ENCODE measurements at regions not wholly inside any gene's neighbourhood (a gene's known extent, or its start where the extent isn't known, plus 50 kb on each side); places are given as distances from the start of the nearest gene placed in this dataset.

DNA sequence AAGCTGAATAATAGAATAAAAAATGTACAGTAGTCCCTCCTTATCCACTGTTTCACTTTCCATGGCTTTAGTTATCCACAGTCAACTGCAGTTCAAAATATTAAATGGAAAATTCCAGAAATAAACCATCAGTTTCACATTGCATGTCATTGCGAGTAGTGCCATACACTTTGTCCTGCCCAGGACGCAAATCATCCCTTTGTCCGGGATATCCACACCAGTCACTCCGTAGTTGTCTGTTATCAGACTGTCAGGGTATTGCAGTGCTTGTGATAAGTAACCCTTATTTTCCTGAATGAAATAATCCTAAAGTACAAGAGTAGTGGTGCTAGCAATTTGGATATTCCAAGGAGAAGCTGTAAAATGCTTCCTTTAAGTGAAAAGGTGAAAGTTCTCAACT lies 271.3 kb downstream of the DKK2 start:
- DNase-seq: no peak

DNA sequence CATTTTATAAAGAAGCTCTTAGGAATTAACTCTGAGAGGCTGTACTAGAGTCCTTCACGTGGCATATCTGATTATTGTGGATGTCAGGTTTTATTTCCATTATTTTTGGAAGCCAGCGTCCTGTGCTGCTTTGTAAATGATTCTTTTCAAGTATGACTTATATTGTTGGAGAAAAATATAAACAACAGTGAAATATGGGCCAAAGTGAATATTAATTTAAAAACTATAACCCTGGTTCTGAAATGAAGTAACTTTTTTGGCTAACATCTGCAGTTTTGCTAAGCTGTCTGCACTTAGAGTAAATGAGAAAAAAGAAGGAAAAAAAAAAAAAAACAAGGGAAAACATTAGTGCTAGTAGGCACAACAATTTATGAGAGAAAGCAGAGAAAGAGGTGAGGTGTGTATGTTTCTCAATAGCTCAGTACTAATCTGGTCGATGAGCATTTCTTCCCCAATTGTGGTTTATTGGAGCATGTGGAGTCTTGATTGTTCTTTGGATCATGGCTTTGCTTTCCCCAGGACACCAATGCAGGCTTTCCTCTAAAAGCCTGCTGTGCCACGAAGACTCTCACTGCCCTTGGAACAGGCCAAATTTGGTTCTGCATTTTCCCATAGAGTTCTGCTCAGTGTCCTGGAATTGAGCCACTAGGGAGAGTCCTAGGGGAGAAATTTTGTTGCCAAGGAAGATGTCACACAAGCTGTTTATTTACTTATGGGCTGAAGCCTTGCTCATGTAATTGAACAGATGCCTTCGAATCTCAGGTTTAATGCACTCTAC lies 273.3 kb downstream of the DKK2 start:
- peak; percentile 55 to 78 for DNase-seq

DNA sequence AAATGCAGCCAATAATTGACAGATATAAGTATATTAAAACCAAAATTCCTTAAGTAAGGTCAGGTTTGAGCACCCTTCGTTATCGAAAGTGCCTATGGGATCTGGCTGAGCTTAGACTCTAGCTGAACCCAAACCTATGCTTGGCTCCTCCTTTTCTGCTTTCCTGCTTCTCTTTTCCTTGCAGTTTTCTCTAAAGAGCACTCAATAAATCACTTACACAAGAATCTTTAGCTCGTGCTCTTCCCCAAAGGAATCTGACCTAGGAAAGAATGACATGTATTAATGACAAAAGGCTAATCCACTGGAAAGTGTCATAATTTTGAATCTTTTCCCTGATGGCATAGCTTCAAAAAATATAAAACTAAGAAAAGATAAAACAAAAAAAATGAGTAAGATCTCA lies 282.7 kb downstream of the DKK2 start:
- DNase-seq: no peak

DNA sequence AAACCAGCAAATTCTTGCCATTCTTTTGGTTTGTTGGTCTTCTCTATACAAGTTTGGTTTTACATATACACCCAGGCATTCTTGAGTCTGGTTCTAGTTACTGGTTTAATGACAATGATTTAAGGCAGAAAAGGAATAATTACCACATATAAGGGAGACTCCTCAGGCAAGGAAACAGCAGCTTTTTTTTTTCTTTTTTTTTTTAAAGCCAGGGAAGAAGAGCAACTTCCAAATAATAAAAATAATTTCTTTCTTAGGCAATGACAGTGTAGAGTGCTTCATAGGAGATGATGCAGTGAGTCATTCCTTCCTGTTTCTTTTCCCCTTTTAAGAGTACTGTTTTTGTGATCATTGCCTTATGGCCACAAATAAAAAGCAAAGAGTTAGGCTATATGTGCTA lies 289.7 kb downstream of the DKK2 start:
- no peak for DNase-seq

DNA sequence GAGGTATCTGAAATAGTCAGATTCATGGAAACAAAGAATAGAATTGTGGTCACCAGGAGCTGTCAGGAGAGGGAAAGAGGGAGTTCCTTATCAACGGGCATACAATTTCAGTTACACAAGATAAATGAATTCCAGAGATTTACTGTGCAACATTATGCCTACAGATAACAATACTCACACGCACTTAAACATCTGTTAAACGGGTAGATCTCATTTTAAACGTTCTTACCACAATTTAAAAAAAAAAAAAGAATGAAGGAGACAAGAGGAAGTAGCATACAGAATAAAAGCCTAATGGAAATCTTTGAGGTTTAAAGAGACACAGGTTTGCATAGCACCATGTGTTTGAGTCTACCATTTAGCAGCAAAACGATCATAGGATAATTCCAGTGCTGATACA lies 298.0 kb downstream of the DKK2 start:
- DNase-seq: no peak

DNA sequence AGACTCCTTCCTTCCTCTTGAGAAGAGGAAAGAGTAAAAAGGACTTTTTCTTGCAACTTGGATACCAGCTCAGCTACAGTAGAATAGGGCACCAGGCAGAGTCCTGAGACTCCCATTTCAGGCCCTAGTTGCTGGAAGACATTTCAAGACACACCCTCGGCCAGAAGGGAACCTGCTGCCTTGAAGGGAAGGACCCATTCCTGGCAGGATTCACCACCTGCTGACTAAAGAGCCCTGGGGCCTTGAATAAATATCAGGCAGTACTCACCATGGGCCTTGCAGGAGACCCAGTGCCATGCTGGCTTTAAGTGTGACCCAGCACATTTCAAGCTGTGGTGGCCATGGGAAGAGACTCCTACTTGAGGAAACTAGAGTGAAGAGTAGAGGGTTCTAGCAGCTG lies 317.6 kb downstream of the DKK2 start:
- DNase-seq: no peak

DNA sequence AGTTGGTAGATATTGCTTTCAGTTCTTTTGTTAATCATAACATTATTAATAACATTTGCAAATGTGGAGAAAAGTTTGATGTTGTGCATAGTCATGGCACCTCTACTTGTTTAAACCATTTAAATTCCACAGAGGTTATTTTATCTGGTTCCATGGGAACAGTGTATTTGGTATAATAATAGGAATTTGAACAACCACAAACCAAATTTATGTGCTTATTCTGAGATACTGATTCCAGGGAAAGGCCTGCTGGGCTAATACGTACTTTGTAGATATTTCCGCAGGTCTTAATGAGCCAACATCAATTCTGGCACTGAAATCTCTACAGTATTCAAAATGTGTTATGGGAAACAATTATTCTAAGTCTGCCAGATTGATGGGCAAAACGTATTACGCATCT lies 319.0 kb downstream of the DKK2 start:
- DNase-seq: no peak

DNA sequence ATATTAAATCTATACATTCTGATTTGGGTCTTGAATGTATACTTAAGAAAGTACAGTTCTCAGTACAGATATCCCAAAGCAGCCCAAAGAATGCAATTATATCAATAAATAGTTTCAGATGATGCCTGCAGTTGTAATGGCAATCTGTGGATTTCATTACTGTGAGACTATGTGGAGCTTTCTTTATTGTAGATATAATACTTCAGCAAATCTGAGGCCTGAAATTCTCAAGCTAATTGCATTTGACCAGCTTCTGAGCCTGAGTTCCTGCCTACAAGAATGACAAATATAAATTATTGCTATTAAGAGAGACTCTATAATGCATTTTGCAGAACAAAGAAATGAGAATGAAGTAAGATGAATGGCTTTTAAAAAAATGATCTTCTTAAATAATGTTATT lies 320.3 kb downstream of the DKK2 start:
- DNase-seq: no peak

DNA sequence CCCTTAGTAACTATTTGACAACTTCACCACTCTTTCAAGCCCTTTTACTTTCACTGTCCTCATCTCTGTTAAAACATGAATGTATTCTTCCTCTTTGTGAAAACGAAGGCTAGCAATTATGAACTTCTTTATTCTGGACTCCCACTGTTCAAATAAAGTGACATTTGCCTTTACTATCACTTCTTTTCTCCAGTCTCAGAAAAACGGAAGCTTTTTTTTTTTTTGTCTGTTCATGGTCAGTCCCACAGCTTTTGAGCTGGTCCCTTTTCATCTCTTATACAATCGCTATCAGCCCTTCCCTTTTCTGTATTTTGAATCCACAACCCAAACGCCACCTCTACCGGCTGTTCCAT lies 327.7 kb downstream of the DKK2 start:
- no peak for DNase-seq

DNA sequence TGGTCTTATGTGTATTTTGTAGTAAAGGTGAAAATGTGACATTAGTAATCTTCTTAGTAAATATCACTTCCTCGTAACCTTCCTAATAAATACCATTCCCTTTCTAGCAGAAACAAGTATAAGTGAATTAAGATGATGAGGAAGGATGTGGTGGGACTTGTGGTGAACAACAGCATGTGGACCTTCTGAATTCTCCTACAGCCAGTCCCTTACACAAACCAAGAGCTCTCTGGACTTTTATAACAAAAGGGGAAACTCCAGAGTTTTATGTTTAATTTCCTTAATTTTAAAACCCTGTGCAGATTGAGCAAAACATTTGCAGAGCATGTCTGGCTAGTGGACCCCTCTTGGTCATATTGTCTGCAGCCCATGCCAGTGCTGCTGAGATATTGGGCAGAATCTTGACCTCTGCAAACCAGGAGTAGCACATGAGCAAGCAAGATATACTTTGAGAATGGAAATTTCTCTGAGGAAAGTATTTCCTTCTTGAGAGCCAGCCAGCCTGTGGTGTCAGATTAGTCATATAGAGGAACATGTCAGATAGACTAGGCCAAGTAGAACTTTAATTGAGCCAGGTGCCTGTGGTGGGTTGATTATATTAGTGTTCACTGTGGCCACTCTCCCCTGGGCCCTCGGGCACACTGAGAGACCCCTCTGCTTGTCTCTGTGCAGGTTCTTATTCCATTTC lies 328.2 kb downstream of the DKK2 start:
- no peak for DNase-seq

DNA sequence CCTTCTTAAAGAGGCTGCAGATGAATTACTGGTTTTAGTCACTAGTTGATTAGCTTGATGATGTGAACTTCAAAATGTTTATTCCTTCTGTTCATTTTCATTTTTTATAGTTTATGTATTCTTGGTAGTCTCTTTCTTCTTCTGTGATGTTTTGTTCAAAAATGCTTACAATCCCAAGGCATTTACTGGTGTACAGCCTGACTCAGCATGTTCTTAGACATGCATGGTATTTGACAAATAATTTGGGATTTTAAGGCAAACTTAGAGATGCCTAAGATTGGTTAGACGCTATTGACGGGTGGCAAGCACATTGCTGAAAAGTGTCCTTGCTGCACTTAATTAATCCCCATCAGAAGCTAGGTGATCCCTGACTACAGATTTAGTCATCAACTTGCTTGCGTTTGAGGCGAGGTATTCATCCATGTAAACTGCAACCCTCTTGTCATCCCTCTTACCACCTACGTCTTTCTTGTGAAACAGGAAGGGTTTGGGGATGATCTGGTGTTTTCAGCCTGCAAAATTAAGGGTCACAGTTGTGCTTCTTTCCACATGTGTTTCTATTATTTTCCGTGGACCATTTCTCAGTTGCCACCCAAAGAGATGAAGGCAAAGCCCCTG lies 331.8 kb downstream of the DKK2 start:
- no peak for DNase-seq

DNA sequence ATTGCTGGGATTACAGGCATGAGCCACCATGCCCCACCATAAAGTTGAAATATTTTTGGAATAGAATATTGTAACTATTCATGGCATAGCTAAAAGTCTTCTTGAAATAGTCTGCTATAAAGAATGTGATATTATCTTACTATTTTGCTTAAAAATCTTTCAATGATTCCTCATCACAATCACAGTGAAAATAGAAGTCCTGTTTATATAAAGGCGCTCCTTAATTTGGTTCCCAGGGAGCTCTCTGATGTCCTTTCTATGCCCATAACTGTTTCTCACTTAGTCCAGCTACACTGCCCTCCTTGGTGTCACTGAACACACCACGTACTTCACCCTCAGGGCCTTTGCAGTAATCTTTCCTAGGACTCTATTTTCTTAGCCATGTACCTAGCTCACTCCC lies 331.7 kb upstream of the GIMD1 start:
- DNase-seq: no peak

DNA sequence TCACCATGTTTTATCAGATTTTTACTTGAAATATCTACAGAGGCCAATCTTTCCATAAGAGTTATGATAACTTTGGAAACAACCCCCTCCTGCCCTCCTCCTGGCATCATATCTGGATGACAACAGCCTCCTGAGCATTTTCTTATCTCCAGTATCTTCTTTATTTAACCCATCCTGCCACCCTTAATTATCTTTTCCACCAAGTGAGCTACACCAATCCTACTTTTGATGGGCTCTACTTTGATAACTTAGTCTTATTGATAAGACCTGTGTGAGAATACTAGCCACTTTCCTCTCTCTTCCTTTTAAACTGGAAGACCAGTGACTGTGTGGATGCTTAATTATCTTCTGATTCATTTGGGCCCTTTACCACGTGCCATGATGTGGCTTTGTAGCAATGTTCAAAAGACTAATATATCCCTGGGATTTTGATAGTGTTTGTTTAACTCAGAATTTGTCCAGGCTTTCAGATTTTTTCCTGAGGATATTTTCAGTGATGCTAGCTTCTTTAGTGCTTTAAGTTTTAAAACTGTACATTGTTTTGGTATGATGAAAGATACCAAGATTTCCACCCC lies 330.1 kb upstream of the GIMD1 start:
- no peak for DNase-seq

DNA sequence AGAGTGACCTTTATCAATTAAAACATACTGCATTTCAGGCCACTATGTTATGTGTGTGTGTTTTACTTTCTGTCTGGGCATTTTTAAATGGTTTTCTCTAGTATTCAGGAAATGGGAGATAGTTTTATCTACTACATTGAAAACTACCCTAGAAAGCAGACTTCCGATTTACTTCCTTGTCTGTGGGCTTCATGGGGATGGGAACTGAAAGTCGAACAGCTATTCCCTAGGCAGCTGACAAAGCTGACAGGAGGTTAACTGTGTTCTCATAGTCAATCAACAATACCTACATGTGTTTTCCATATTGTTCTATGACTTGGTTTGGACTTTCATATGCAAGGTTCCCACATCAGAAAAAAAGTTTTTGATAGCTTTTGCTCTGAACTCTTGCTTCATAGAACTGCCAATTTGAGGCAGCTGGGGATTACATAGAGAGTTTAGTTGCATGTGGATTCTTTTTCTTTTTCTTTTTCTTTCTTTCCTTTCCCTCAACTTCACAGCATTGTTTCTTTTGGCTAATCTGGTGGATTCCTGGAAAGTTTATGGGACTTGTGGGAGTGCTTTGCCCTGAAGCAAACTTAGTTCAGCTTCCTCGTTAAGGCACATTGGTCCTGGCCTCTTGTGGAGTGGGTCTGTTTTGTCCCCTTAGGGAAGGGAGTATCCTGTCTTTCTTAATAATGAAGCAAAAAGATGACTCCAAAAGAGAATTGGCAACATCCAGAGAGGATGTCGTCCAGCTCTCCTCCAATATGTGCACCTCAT lies 327.1 kb upstream of the GIMD1 start:
- DNase-seq: no peak

DNA sequence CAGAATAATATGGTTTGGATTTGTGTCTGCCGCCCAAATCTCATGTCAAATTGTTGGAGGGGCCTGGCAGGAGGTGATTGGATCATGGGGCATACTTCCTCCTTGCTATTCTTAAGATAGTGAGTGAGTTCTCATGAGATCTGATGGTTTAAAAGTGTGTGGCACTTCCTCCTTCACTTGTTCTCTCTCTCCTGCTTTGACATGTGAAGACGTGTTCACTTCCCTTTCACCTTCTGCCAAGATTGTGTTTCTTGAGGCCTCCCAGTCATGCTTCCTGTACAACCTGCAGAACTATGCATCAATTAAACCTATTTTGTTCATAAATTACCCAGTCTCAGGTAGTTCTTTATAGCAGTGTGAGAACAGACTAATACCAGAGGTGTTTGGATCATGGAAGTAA lies 325.7 kb upstream of the GIMD1 start:
- DNase-seq: no peak

DNA sequence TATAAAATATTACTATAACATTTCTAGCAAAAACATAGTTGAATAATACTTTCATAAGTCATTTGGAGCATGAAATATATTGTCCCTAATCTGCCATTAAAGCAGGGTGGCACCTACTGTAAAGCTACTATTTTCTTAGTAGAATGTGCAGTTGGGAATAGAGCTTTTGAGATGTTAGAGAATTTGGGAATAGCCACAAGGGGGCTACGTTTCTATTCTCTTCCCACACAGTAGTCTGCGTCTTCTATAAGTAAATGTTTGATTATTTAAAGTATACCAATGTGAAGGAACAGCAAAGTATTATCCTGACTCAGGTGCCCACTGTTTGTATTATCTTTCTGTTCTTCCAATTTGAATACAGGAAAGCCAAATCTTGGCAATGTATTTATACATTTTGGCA lies 323.2 kb upstream of the GIMD1 start:
- DNase-seq: no peak

DNA sequence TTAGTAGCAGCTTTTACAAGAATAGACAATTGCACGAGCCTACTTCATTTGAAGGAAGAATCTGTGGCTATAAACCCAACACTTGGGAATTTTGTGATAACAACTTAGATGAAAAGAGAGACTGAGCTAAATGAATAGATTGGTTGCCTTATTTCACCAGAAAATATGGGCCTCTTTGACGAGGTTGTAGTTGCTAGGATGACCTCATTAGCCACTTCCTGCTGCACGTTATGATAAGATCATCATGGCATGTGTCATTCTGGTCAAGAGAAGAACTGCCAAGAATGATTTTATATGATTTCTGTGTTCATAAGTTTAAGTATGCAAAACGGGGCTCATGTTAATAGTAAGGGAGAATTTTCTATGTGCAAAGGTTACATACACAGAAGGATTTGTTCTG lies 321.9 kb upstream of the GIMD1 start:
- no peak for DNase-seq

DNA sequence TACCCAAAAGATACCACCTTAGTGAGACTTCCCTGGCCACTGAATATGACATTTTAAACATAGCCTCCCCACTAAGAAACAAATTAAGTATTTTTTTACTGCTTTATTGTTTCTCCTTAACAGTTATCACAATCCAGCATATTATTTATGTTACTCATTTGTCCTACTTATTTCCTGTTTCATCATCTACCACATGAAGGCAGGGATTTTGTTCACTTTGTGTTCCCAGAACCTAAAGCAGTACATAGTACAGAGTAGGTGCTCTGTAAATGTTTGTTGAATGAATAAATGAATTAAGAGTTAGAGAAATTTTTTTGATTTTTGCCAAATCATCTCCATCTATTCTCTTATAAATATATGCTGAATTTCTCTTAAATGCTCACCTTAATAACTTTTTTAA lies 318.4 kb upstream of the GIMD1 start:
- DNase-seq: no peak

DNA sequence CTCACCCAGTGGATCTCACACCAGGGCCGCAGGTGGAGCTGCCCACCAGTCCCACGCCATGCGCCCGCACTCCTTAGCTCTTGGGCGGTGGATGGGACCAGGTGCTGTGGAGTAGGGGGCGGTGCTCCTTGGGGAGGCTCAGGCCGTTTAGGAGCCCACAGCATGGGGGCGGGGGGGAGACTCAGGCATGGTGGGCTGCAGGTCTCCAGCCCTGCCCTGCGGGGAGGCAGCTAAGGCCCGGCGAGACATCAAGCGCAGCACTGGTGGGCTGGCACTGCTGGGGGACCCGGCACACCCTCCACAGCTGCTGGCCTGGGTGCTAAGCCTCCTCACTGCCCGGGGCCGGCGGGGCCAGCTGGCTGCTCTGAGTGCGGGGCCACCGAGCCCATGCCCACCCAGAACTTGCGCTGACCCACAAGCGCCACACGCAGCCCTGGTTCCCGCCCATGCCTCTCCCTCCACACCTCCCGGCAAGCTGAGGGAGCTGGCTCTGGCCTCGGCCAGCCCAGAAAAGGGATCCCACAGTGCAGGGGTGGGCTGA lies 312.9 kb upstream of the GIMD1 start:
- no peak for DNase-seq

DNA sequence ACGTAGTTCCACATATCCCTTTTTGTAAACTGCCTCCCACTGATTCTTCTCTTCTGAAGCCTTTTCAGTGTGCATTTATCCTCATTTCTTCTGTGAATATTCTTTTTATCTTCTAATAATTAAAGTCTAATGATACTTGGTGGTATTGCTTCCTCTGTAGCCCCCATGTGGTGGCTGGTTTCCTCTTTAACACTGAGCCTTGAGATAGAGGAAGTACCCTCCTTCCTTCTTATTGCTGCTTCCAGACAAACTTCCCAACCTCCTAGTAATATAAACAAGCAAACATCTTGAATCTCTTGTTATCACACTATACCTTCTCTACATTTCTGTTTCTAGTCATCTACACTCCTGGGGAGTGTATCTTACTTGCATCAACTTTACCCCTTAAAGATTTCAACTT lies 310.5 kb upstream of the GIMD1 start:
- no peak for DNase-seq

DNA sequence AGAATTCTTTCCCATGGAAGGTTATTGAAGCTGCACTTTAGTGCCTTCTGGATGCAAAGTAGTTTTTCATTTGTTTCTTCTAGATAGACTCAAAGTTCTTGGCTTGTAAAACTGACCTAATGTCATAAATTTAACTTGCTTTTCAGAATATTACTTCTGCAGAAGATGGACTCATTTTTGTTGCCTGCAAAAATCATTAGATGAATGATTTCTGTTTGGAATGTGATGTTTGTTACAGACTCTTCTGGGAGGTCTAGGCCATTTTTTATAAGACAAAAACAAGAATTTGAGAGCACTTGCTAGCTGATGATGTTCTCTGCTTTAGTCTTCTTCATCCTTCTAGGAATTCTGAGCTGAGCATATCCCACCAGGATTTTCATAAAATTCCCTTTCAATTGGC lies 308.6 kb upstream of the GIMD1 start:
- DNase-seq: no peak

DNA sequence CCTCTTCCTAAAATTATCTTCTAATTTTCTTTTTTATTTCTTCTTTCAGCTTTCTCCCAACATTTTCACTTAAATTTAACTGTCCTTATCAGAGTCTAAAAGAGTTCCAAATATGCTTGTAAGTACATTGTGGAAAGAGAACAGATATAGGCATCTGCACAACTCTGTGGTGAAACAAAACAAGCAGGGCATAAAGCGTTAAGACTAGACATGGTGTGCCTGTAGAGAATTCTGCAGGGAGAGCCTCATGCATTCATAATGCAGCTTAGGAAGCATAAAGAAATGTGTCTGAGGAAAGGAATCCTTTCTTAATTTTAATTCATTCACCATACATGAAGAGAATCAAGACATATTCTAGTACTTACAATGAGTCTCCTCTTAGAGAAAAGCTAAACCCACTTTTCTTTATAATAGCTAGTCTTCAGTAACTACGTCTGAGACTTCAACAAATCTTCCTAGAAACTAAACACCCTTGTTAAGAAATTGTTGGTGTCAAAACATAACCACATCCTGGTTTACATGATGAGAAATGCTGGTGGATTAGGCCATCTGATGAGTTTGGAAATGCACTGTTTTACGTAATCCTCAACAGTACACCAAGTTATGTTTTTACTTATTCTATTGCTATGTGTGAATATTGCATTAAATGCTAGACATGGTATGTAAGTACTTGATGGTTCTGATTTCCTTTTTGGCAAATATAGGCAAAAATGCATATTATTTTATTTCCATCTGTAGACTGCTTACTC lies 307.8 kb upstream of the GIMD1 start:
- no peak for DNase-seq
